Large intestine (tissue), 3 donors: ENCODE measurements at regions not wholly inside any gene's neighbourhood (a gene's known extent, or its start where the extent isn't known, plus 50 kb on each side); places are given as distances from the start of the nearest gene placed in this dataset.
"Not testable (repeated sequence)": the region's sequence is repeated elsewhere in the genome, so short reads cannot be mapped to it uniquely, and the experiment has no call there.

Experiments used
- DNase-seq, 2 donors: peaks; one replicate each; pipeline versions ENCODE4 v3.0.0 to v3.0.0-alpha.2; 2013
- H3K27ac ChIP-seq: one replicate; pipeline ENCODE4 v1.5.1; 2013; ENCODE audit warnings: low read length
- H3K27me3 ChIP-seq: 2 replicates; pipeline ENCODE4 v1.6.1; 2013; ENCODE audit warnings: low read length; ENCODE audit not compliant: control insufficient read depth, insufficient read depth
- H3K36me3 ChIP-seq: 2 replicates; pipeline ENCODE4 v1.6.1; 2013; ENCODE audit warnings: low read length; ENCODE audit not compliant: control insufficient read depth, insufficient read depth
- H3K4me1 ChIP-seq: one replicate; pipeline ENCODE4 v1.6.1; 2013; ENCODE audit warnings: low read length; ENCODE audit not compliant: control insufficient read depth, insufficient read depth
- H3K4me3 ChIP-seq: one replicate; pipeline ENCODE4 v1.5.1; 2013; ENCODE audit warnings: low read length
- H3K9me3 ChIP-seq: one replicate; pipeline ENCODE4 v1.6.1; 2013; ENCODE audit warnings: mild to moderate bottlenecking, low read depth, low read length, moderate library complexity; ENCODE audit not compliant: control insufficient read depth
- WGBS: methylation state at CpG from one replicate; pipeline ENCODE4 v1.1.5; 2013; ENCODE audit warnings: low lambda C conversion rate; ENCODE audit not compliant: insufficient coverage; 5-methylcytosine and 5-hydroxymethylcytosine counted together

DNA sequence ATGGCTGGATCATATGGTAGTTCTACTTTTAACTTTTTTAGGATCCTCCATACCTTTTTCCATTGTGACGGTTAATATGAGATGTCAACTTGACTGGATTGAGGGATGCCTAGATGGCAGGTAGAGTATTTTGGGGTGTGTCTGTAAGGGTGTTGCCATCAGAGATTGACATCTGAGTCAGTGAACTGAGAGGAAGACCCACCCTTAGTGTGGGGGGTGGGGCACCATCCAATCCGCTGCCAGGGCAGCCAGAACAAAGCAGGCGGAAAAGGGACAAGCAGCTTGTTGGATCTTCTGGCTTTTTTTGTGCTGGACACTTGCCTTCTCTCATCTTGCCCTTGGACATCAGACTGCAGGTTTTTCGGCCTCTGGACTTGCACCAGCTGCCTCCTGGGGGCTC is 168.5 kb upstream of the CXCL13 start:
- Histone ChIP-seq H3K27ac (no peak overlapping the region), H3K4me3 (no peak overlapping the region), H3K27me3 (no peaks in the 10 kb centered on the region), H3K9me3 (no peaks in the 10 kb centered on the region), H3K4me1 (no peaks in the 10 kb centered on the region), H3K36me3 (no peaks in the 10 kb centered on the region)
- no peak for DNase-seq
- no CpG with 5 or more reads among the region's 4 CpGs for WGBS

DNA sequence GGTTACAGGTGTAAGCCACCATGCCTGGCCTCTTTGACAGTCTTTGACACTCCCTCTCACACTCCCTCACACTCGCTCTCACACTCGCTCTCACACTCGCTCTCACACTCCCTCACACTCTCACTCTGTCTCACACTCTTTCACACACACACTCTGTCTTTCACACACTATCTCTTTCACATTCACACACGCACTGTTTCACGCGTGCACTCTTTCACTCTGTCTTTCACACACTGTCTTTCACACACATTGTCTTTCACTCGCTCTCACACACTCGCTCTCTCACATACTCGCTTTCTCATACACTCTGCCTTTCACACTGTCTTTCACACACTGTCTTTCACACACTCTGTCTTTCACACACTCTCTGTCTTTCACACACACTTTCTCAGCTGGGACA is 167.1 kb upstream of the CXCL13 start:
- H3K27me3 ChIP-seq, result peaks cover 2% of the 10 kb centered on the region
- H3K4me3 ChIP-seq, result no peak overlapping the region
- no peaks in the 10 kb centered on the region for H3K36me3 ChIP-seq
- no peaks in the 10 kb centered on the region for H3K4me1 ChIP-seq
- no peaks in the 10 kb centered on the region for H3K9me3 ChIP-seq
- 95% methylated on average over 9 of the region's 9 CpGs for WGBS
- H3K27ac ChIP-seq, result no peak overlapping the region
- DNase-seq, result no peak

DNA sequence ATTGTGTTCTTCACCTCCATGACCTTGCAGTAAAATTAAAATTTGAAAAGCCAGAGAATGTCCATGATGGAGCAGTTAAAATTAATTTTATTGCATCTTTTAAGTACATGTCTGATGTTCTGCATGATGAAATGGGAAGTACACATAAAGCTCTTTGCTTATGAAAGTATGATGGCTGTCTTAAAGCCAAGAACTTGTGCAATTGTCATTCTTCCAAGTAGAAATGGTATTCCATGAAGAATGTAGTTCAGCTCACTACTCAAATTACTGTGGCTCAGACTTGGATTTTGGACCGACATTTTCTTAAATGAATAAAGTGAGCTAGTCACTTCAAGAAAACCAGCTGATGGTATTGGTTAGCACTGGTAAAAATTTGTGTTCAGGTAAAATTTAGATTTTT is 161.7 kb upstream of the CXCL13 start:
- Histone ChIP-seq H3K27ac (no peak overlapping the region), H3K4me1 (no peaks in the 10 kb centered on the region), H3K9me3 (no peaks in the 10 kb centered on the region), H3K4me3 (no peak overlapping the region), H3K36me3 (no peaks in the 10 kb centered on the region), H3K27me3 (peaks cover 4% of the 10 kb centered on the region)
- WGBS, result 83% methylated on average over 1 of the region's 1 CpG
- DNase-seq, result no peak

DNA sequence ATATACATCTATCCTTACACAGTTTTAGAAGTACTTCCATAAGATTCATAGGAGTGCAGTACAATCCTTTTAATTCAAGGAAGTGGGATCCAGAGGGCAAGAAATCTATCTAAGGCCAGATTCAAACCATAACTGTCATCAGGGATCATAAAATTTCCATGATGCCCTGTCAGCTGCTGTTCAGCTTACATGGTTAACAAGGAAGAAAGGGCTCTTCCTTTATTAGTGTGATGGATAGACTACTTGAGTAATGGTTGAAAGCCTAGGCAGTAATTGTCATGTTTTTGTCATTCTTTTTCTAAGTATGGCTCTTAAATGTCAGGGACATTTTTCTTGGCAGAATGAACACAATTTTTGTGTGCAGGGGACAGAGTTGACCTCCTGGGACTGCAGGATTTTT is 159.8 kb upstream of the CXCL13 start:
- H3K27me3 ChIP-seq, result peaks cover 4% of the 10 kb centered on the region
- DNase-seq, result no peak
- H3K4me1 ChIP-seq, result no peaks in the 10 kb centered on the region
- no peaks in the 10 kb centered on the region for H3K36me3 ChIP-seq
- H3K9me3 ChIP-seq, result no peaks in the 10 kb centered on the region
- no peak overlapping the region for H3K4me3 ChIP-seq
- no peak overlapping the region for H3K27ac ChIP-seq

DNA sequence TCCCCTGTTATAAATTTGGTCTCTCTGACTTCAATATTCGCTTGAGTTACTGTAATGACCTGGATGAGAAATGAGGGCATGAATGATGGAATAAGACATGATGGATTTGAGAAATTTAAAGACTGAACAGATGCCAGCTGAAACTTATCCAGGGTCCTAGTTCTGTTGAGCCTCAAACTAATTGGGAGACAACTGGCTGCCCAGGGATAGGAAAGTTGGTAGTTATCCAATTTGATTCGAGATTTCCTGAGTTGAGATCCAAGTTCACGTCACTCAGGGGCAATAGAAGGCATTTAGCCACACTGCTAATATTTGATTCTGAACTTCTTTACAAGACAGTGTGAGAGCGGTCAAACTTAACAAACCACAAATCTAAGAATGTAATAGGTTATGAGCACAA is 159.0 kb upstream of the CXCL13 start:
- H3K36me3 ChIP-seq, result no peaks in the 10 kb centered on the region
- no peak overlapping the region for H3K27ac ChIP-seq
- H3K27me3 ChIP-seq, result peaks cover 4% of the 10 kb centered on the region
- DNase-seq, result no peak
- WGBS, result no CpG with 5 or more reads among the region's 4 CpGs
- H3K4me3 ChIP-seq, result no peak overlapping the region
- H3K9me3 ChIP-seq, result no peaks in the 10 kb centered on the region
- no peaks in the 10 kb centered on the region for H3K4me1 ChIP-seq

DNA sequence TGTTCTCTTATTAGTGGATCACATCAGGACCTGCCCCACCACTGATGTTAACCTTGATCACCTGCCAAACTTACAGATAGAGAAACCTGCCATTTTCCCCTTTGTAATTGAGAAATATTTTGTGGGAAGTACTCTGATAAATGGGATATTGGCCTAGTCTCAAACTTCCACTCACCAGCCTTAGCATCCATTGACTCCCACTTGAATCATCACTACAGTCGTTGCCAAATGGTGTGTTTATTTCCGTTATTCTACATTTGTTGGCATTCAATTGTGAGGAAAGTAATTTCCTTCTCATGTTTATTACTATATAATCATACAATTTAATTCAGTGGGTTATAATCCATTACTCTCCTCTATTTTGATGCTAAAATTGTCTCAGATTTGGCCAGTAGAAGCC is 156.4 kb upstream of the CXCL13 start:
- no peaks in the 10 kb centered on the region for H3K36me3 ChIP-seq
- DNase-seq, result no peak
- H3K27me3 ChIP-seq, result peaks cover 2% of the 10 kb centered on the region
- WGBS, result 100% methylated on average over 1 of the region's 2 CpGs
- H3K27ac ChIP-seq, result no peak overlapping the region
- H3K4me1 ChIP-seq, result no peaks in the 10 kb centered on the region
- H3K4me3 ChIP-seq, result no peak overlapping the region
- no peaks in the 10 kb centered on the region for H3K9me3 ChIP-seq

DNA sequence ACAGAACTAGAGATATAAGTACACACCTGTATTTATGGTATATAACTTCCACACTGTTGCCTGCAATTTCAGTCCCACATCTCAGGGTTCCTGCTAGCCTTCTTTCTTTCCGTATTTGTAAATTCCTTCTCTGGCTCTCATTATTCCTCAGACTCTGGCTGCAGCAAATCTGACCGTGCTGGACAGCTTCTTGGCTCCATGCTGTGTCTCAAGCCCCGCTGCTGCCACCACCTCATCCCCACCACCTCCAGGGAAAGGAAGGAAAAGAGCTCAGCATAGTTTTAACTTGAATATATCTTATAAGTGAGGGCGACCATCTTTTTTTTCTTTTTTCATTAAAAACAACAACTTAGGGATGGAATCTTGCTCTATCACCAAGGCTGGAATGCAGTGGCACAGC is 155.6 kb upstream of the CXCL13 start:
- 80% methylated on average over 1 of the region's 4 CpGs for WGBS
- Histone ChIP-seq H3K4me1 (no peaks in the 10 kb centered on the region), H3K9me3 (no peaks in the 10 kb centered on the region), H3K27ac (no peak overlapping the region), H3K27me3 (peaks cover 2% of the 10 kb centered on the region), H3K36me3 (no peaks in the 10 kb centered on the region), H3K4me3 (no peak overlapping the region)
- no peak for DNase-seq

DNA sequence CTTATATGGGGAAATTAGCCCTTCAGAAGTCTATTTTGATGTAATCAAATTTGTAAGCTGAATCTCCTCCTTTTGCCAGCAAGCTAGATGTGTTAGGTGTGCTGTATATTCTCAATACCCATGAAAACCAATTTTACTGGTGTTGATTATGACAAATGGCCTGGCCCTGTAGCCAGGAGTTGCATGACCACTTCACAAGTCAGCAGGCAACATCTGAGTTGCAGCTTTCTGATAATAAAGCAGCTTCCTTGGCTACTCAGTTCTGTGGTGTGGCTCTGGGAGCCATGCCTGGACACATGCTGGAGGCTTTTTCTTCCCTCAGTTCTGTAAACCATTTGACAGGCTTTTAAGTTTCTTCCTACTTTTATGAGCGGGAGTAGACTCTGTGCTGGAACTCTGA is 154.1 kb upstream of the CXCL13 start:
- WGBS, result no CpG with 5 or more reads among the region's 1 CpG
- no peak overlapping the region for H3K4me3 ChIP-seq
- H3K27me3 ChIP-seq, result no peaks in the 10 kb centered on the region
- no peaks in the 10 kb centered on the region for H3K36me3 ChIP-seq
- no peaks in the 10 kb centered on the region for H3K4me1 ChIP-seq
- H3K9me3 ChIP-seq, result no peaks in the 10 kb centered on the region
- DNase-seq, result no peak
- no peak overlapping the region for H3K27ac ChIP-seq

DNA sequence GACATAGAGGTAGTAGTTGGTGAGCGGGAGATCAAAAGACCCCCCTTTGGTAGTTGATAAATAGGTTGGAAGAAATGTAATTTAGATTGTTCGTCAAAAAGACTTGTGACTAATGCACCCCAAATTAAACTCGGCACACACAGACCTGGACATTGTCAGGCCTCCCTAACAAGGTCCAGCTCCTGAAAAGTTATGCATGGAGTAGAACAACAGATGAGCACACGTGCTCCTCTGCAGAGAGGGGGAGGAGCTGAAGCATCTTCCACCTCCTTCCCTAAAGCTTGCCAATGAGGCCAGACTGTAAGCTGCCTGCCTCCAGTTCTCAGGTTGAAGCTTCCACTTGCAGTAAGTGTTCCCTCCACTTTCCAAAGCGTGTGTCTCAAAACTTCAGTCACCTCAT is 153.5 kb upstream of the CXCL13 start:
- not testable (repeated sequence) for H3K27ac ChIP-seq, H3K9me3 ChIP-seq, H3K4me3 ChIP-seq, H3K27me3 ChIP-seq, H3K36me3 ChIP-seq, DNase-seq, H3K4me1 ChIP-seq
- no CpG with 5 or more reads among the region's 5 CpGs for WGBS

DNA sequence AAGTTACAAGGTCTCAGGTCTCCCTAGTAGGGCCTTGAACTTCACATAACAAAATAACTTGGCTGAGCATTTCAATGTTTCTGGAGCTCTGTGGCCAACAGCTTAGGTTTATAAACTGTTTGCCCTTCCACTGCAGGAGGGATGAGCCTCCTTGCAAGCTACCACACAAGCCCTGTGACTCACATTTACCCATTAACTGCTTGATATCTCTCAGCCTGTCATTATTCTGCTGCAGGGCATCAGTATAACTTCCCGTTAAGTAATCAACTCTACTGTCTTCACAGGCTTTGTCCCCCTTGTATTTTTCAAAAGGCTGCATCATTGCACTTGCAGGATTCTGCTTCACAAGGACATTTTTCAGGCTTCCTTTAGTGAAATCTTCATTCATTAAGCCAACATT is 151.7 kb upstream of the CXCL13 start:
- no CpG with 5 or more reads among the region's 1 CpG for WGBS

DNA sequence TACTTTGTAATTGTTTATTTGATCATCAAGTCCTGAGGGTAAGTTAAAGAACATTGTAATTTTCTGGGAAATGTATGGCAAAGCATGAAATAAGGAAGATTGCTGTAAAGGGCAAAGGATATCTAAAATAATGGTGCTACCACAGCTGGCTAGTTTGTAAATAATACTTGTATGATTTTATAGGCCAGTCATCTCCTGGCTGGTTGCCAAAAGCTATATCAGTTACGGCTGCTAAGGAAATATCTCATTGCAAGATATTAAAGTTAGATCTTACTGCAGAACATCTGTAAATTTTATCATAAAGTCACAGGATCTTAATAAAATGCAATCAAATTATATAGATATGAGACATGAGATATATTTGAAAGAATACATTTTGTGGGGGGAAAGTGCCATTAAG is 150.8 kb upstream of the CXCL13 start:
- Histone ChIP-seq H3K4me3 (no peak overlapping the region), H3K27ac (no peak overlapping the region), H3K4me1 (no peaks in the 10 kb centered on the region), H3K36me3 (no peaks in the 10 kb centered on the region), H3K9me3 (no peaks in the 10 kb centered on the region), H3K27me3 (no peaks in the 10 kb centered on the region)
- DNase-seq, result no peak
- 0% methylated on average over 1 of the region's 1 CpG for WGBS

More for the DNA sequence above, 151.7 kb upstream of the CXCL13 start:
- DNase-seq, result no peak
- Histone ChIP-seq H3K27me3 (no peaks in the 10 kb centered on the region), H3K4me3 (no peak overlapping the region), H3K9me3 (no peaks in the 10 kb centered on the region), H3K4me1 (no peaks in the 10 kb centered on the region), H3K27ac (no peak overlapping the region), H3K36me3 (no peaks in the 10 kb centered on the region)
